GM12865 (cell line): ENCODE measurements at regions not wholly inside any gene's neighbourhood (a gene's known extent, or its start where the extent isn't known, plus 50 kb on each side); places are given as distances from the start of the nearest gene placed in this dataset.

Source experiments
- DNase-seq: peaks from one replicate; pipeline ENCODE4 v3.0.0; 2010; ENCODE audit warnings: low read depth
- H3K4me3 ChIP-seq: 2 replicates; pipeline ENCODE4 v1.5.1; 2011; ENCODE audit warnings: mild to moderate bottlenecking, low read depth, low read length, control low read depth
- TF ChIP-seq, protein P1 (sequence below): IDR thresholded peaks from 2 replicates; pipeline ENCODE4 v1.5.1; 2011; ENCODE audit warnings: low read length, control low read depth, low read depth, inconsistent platforms; ENCODE audit not compliant: insufficient read depth; ENCODE audit errors: missing control alignments

DNA sequence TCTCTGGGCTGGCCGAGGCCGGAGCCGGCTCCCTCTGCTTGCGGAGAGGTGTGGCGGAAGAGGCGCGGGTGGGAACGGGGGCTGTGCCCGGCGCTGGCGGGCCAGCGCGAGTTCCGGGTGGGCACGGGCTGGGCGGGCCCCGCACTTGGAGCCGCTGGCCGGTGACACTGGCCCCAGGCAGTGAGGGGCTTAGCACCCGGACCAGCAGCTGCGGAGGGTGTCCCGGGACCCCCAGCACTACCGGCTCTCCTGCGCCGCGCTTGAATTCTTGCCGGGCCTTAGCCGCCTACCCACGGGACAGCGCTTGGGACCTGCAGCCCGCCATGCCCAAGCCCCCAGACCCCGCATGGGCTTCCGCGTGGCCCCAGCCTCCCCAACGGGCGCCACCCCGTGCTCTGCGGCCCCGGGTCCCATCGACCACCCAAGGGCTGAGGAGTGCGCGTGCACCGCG is 736.3 kb upstream of the ARRDC4 start:
- no peak overlapping the region for H3K4me3 ChIP-seq
- no peak for DNase-seq
- TF ChIP-seq, protein P1, sequence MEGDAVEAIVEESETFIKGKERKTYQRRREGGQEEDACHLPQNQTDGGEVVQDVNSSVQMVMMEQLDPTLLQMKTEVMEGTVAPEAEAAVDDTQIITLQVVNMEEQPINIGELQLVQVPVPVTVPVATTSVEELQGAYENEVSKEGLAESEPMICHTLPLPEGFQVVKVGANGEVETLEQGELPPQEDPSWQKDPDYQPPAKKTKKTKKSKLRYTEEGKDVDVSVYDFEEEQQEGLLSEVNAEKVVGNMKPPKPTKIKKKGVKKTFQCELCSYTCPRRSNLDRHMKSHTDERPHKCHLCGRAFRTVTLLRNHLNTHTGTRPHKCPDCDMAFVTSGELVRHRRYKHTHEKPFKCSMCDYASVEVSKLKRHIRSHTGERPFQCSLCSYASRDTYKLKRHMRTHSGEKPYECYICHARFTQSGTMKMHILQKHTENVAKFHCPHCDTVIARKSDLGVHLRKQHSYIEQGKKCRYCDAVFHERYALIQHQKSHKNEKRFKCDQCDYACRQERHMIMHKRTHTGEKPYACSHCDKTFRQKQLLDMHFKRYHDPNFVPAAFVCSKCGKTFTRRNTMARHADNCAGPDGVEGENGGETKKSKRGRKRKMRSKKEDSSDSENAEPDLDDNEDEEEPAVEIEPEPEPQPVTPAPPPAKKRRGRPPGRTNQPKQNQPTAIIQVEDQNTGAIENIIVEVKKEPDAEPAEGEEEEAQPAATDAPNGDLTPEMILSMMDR: no peak

DNA sequence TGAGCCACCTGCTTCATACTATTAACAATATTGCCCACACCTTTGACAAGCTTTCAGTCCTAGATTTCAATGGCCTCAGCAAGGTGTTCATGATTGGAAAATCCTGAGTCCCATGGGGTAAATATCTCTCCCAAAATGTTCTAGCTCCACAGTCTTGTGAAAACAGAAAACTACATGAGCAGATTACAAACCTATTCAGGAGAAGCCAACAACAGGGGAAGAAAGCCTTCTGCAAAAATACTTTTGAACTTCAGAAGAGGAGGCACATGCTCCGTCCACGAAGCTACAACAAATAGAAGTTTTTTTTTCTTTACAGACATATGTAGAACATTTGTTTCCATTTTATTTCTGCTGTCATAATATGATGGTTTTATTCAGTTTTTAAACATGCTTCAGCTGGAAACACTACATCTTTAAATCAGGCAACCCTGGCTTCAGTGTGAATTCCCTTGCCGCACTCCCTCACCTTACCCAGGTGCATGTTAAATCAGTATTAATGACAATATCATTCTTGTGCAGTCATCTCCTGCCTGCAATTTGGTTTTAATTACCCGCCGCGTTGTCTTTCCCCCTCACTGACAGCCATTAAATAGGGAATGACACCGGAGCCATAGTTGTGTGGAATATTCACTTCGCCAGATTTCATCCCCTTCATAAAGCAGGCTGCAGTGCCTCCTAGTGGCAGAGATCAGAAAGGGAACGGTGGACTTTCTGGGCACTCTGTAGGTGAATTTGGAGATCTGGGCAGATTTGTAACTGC is 725.5 kb upstream of the ARRDC4 start:
- peak; percentile 21 for DNase-seq
- H3K4me3 ChIP-seq: no peak overlapping the region
- TF ChIP-seq, protein P1: peak; percentile 61

DNA sequence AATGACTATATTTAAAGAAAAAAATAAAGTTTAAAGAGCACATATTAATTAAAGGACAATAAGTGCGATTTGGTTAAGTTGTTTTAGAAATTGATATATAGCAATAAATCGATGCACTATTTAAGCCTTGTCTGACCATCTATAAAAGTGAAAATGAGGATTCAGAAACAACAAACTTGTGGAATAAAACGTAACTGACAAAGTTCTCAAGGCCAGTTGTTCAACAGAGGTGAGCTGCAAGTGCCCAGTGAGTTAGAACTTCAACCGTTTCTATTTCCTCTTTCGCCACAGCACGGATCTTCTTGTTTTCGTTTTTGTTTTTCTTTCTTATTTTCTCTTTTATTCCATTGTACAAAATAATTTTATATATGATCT is 724.9 kb upstream of the ARRDC4 start:
- H3K4me3 ChIP-seq: no peak overlapping the region
- DNase-seq: no peak
- TF ChIP-seq, protein P1: no peak

DNA sequence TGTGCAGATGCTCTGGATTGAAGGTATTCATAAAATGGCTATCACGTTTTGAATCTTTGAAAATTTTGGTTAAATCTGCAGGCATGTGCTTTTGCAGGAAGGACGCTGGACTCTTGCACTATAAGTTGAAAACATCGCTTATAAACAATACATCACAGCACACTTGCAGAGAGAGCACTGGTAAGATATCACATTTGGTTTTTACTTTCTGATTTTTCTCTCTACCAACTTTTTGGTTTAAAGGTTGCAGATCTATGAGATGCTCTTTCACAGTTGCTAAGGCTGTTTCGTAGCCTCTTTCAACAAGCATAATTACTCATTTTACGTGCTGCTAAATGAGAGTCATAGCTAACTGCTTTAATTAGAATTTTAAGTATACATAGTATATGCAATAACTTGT is 724.4 kb upstream of the ARRDC4 start:
- H3K4me3 ChIP-seq: no peak overlapping the region
- TF ChIP-seq, protein P1: no peak
- no peak for DNase-seq

DNA sequence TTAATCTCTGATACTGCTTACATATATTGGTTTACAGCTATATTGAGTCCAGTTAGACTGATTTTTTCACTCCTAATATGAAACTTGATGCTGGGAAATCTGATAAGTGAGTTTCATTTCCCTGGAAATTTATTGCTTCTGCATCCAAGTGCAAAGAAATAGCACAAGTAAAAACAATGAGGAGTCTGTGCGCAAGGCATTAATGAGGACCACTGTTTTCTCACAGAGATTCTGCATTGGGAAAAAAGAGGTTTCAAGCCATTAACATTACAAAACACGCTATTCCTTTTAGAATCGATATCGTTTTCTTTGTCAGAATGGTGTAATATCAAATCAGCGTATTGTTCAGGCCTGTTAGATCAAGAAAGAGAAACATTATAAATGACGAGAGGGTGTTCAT is 723.3 kb upstream of the ARRDC4 start:
- H3K4me3 ChIP-seq: no peak overlapping the region
- DNase-seq: no peak
- TF ChIP-seq, protein P1: no peak

DNA sequence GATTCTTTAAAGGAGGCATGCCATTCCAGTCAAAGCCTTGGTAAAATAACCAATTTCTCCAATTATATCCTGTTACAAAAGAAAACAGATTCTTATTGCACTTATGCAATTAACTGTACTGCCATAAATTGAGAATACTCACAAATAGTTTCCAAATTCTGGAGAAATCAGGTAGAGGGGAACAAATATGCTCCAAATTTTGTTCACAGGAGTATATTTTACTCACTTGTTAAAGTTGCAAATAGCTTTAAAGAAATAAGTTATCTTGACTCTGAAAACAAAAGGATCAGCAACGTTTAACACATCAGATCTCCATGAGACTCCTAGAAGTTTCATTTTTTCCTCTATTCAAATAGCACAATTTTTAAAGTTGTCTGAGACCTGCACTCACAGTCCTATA is 712.1 kb upstream of the ARRDC4 start:
- no peak overlapping the region for H3K4me3 ChIP-seq
- TF ChIP-seq, protein P1: no peak
- DNase-seq: no peak

DNA sequence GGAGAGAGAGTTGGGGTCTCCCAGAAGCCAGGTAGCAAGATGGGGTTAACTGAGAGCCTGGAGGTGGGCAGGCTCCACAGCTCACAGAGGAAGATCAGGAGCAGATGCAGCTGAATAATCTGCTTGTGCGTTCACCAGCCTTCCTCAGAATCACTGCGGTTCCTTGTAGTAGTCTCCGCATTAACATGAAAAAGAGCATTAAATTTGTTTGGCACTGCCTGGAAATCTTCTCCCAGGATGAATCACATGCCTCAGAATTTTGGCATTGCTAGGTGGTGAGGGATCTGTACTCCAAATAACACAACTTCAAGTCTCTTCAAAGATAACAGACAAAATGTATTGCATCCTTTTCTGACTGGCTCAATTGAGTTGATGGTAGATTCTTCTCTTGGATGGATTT is 700.6 kb upstream of the ARRDC4 start:
- no peak overlapping the region for H3K4me3 ChIP-seq
- DNase-seq: no peak
- TF ChIP-seq, protein P1: no peak
